Non-pigmented ciliary epithelial cell (primary cell): ENCODE measurements at regions not wholly inside any gene's neighbourhood (a gene's known extent, or its start where the extent isn't known, plus 50 kb on each side); places are given as distances from the start of the nearest gene placed in this dataset.

Source experiments
- DNase-seq: peaks from one replicate; pipeline ENCODE4 v3.0.0-alpha.2; 2010; ENCODE audit warnings: low read depth

- DNase-seq: no peak
These were observed 206.3 kb downstream of the UNC5CL start for GRCh38 chr6:40832691-40833090.

- no peak for DNase-seq
These were observed 207.6 kb downstream of the UNC5CL start for GRCh38 chr6:40831381-40831780.

- no peak for DNase-seq
These were observed 213.9 kb downstream of the UNC5CL start for GRCh38 chr6:40825102-40825501.

- peak; percentile 19 for DNase-seq
These were observed 214.8 kb downstream of the UNC5CL start for GRCh38 chr6:40823917-40824891.

- no peak for DNase-seq
These were observed 216.4 kb downstream of the UNC5CL start for GRCh38 chr6:40822619-40823018.

GRCh38 chr6:40819182-40819834, 219.7 kb downstream of the UNC5CL start:
- DNase-seq: no peak

GRCh38 chr6:40817369-40817768, 221.7 kb downstream of the UNC5CL start:
- DNase-seq: no peak

GRCh38 chr6:40816601-40817000, 222.4 kb downstream of the UNC5CL start:
- DNase-seq: no peak

- DNase-seq: no peak
These were observed 223.3 kb downstream of the UNC5CL start for GRCh38 chr6:40815731-40816130.

GRCh38 chr6:40810171-40810570, 223.0 kb upstream of the LRFN2 start:
- no peak for DNase-seq

- no peak for DNase-seq
These were observed 222.5 kb upstream of the LRFN2 start for GRCh38 chr6:40809627-40810026.

- DNase-seq: no peak
These were observed 220.3 kb upstream of the LRFN2 start for GRCh38 chr6:40807484-40807883.

- DNase-seq: no peak
These were observed 219.2 kb upstream of the LRFN2 start for GRCh38 chr6:40806256-40806864.

- DNase-seq: no peak
These were observed 218.2 kb upstream of the LRFN2 start for GRCh38 chr6:40805336-40805735.

GRCh38 chr6:40804905-40805304, 217.7 kb upstream of the LRFN2 start:
- DNase-seq: no peak

- no peak for DNase-seq
These were observed 216.9 kb upstream of the LRFN2 start for GRCh38 chr6:40803897-40804702.

GRCh38 chr6:40802481-40802880, 215.3 kb upstream of the LRFN2 start:
- no peak for DNase-seq

- no peak for DNase-seq
These were observed 212.4 kb upstream of the LRFN2 start for GRCh38 chr6:40799296-40800140.

- DNase-seq: no peak
These were observed 211.1 kb upstream of the LRFN2 start for GRCh38 chr6:40798069-40798770.
